ENCODE measurements at regions not wholly inside any gene's neighbourhood (a gene's known extent, or its start where the extent isn't known, plus 50 kb on each side); places are given as distances from the start of the nearest gene placed in this dataset.

DNA sequence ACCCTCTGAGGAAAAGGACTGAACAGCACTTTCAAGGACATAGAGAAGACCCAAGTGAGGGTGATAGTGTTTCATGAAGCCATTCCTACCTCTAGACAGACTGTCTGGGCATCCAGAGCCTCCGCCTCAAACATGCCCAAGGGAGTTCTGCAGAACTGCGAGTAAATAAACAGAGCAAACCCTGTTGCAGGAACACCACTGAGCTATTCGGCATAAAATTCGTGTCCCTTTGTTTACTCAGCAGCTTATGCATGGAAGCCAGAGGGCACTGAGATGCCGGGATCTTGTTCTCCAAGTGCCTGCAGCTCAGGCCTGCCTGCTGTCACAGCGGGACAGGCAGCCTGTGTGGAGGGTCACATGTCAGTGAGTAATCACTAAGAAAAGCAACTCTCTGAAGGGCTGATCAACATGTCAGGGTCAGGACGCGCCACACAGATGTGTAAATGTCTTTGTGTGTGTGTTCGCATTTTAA is 164.9 kb upstream of the HEY2 start:
- intact Hi-C loops (cut with micrococcal nuclease) (no loop called here), in situ Hi-C loops (cut with MboI) (no loop called here)
- H3K79me2 ChIP-seq (ENCODE audit: control insufficient read depth, insufficient read depth, low read length), result no peaks in the 10 kb centered on the region
- no peak overlapping the region for H2AFZ ChIP-seq (ENCODE audit: low read depth, low read length)
- ChIA-PET CTCF (ENCODE audit: low intra/inter-chr PET ratio) (no interaction called here), POLR2A (interaction anchor here (1.6 kb wide), 1 partner anchor 9 kb away, joined by 4 read pairs; no protein-coding TSS in a partner anchor)
- no peaks in the 10 kb centered on the region for H3K36me3 ChIP-seq (ENCODE audit: control insufficient read depth, insufficient read depth, low read length)
- DNase-seq (ENCODE audit: extremely low read depth in 1 of 4, low spot score in 3 of 4) (no peak), FAIRE-seq (no peak), ATAC-seq (no peak)
- H3K4me3 ChIP-seq, result no peak overlapping the region
- H3K27ac ChIP-seq (ENCODE audit: extremely low read depth, low read depth, low read length), result no peak overlapping the region
- 13% methylated on average over 9 of the region's 9 CpGs for WGBS (ENCODE audit: insufficient coverage, low coverage, missing lambda C conversion rate)
- 0 out of 2 replicates have a peak, but pooled peaks cover 4% of the 10 kb centered on the region for H4K20me1 ChIP-seq (replicated peaks; ENCODE audit: control insufficient read depth, insufficient read depth, low read length)
- no TSS peak for BruUV-seq (replicated peaks)
- H3K4me1 ChIP-seq (replicated peaks in 1 of 2; ENCODE audit: control insufficient read depth in 2 of 2, insufficient read depth in 2 of 2, low read length in 2 of 2), result peaks cover 0 to 12% of the 10 kb centered on the region in 2 experiments; a peak in 2 of 5 replicates
- no peak overlapping the region for H3K4me2 ChIP-seq (ENCODE audit: insufficient read depth, low read length)
- TF ChIP-seq SMAD3 (CRISPR knock-in tag; conservative IDR thresholded peaks at IDR 0.05), result no peak
- TF ChIP-seq NR2C2 (CRISPR knock-in tag; IDR thresholded peaks at IDR 0.05), result no peak
- TF ChIP-seq NR2C2 (tag; IDR thresholded peaks at IDR 0.05), result 0 out of 2 replicates have a peak, but pooled peaks have one; percentile 23
- peak in 1 of 3 experiments; percentile 86; a peak in 1 of 6 replicates for TF ChIP-seq ZBTB11 (CRISPR knock-in tag; IDR thresholded peaks at IDR 0.05)
- peak in 1 of 2 experiments; percentile 55; a peak in 1 of 4 replicates for TF ChIP-seq FOXA3 (CRISPR knock-in tag; conservative IDR thresholded peaks at IDR 0.05 in 1 of 2, IDR thresholded peaks at IDR 0.05 in 1 of 2)
- peak; percentile 67 for TF ChIP-seq FOSL1 (tag; conservative IDR thresholded peaks at IDR 0.05)
- no peak overlapping the region for H3K9ac ChIP-seq (ENCODE audit: insufficient read depth in 1 of 2, low read depth in 2 of 2, low read length in 2 of 2)
- no peaks in the 10 kb centered on the region for H3K9me3 ChIP-seq (replicated peaks; ENCODE audit: control insufficient read depth, insufficient read depth, low read depth, low read length)
- H3K27me3 ChIP-seq (ENCODE audit: control insufficient read depth in 2 of 2, insufficient read depth in 2 of 2, low read length in 2 of 2), result no peaks in the 10 kb centered on the region; a peak in 1 of 5 replicates
- H3K9me1 ChIP-seq (ENCODE audit: control insufficient read depth, insufficient read depth, low read length), result no peaks in the 10 kb centered on the region
